MM.1S (cell line): ENCODE measurements at regions not wholly inside any gene's neighbourhood (a gene's known extent, or its start where the extent isn't known, plus 50 kb on each side); places are given as distances from the start of the nearest gene placed in this dataset.
A peak's percentile ranks its signal among the peaks of the same experiment; 100 is the strongest.

Experiments used
- DNase-seq: peaks from one replicate; pipeline ENCODE4 v3.0.0-alpha.2; 2015
- H2AFZ ChIP-seq: fragments of 300-600 bp; sonication (generic); 2 replicates; pipeline ENCODE4 v1.6.0; 2016; ENCODE audit warnings: antibody characterized with exemption, low read length
- H3F3A ChIP-seq: fragments of 300-600 bp; sonication (generic); 2 replicates; pipeline ENCODE4 v1.6.1; 2016; ENCODE audit warnings: mild to moderate bottlenecking, antibody characterized with exemption, low read length, moderate library complexity, mixed read lengths; ENCODE audit not compliant: insufficient read depth
- H3K27ac ChIP-seq: fragments of 300-600 bp; sonication (generic); 2 replicates; pipeline ENCODE4 v1.5.1; 2016; ENCODE audit warnings: mild to moderate bottlenecking, low read length
- H3K27me3 ChIP-seq: fragments of 300-600 bp; sonication (generic); replicated peaks from 2 replicates; pipeline ENCODE4 v1.6.0; 2016; ENCODE audit warnings: low read length; ENCODE audit not compliant: insufficient read depth
- H3K36me3 ChIP-seq: fragments of 300-600 bp; sonication (generic); replicated peaks from 2 replicates; pipeline ENCODE4 v1.6.1; 2016; ENCODE audit warnings: mild to moderate bottlenecking, low read length, mixed read lengths; ENCODE audit not compliant: insufficient read depth
- H3K4me1 ChIP-seq: fragments of 300-600 bp; sonication (generic); 2 replicates; pipeline ENCODE4 v1.6.1; 2016; ENCODE audit warnings: low read length, mixed read lengths
- H3K4me2 ChIP-seq: fragments of 300-600 bp; sonication (generic); 2 replicates; pipeline ENCODE4 v1.6.0; 2016; ENCODE audit warnings: low read depth, low read length
- H3K4me3 ChIP-seq: fragments of 300-600 bp; sonication (generic); 2 replicates; pipeline ENCODE4 v1.5.1; 2016; ENCODE audit warnings: low read length, mixed read lengths
- H3K79me2 ChIP-seq: fragments of 300-600 bp; sonication (generic); 2 replicates; pipeline ENCODE4 v1.6.1; 2016; ENCODE audit warnings: mixed run types, low read length, mixed read lengths
- H3K9ac ChIP-seq: fragments of 300-600 bp; sonication (generic); 2 replicates; pipeline ENCODE4 v1.6.1; 2016; ENCODE audit warnings: low read length, mixed read lengths
- H3K9me2 ChIP-seq: fragments of 300-600 bp; sonication (generic); replicated peaks from 2 replicates; pipeline ENCODE4 v1.6.1; 2016; ENCODE audit warnings: mild to moderate bottlenecking, low read length, mixed read lengths; ENCODE audit not compliant: insufficient read depth
- H3K9me3 ChIP-seq: fragments of 300-600 bp; sonication (generic); replicated peaks from 2 replicates; pipeline ENCODE4 v1.6.1; 2016; ENCODE audit warnings: mild to moderate bottlenecking, low read length, mixed read lengths; ENCODE audit not compliant: insufficient read depth
- H4K20me1 ChIP-seq: fragments of 300-600 bp; sonication (generic); 2 replicates; pipeline ENCODE4 v1.6.1; 2016; ENCODE audit warnings: mild to moderate bottlenecking, low read length, moderate library complexity, mixed read lengths; ENCODE audit not compliant: insufficient read depth
- CTCF ChIP-seq: fragments of 300-600 bp; sonication (generic); IDR thresholded peaks from 2 replicates; pipeline ENCODE4 v1.5.1; 2016; ENCODE audit warnings: antibody characterized with exemption, low read length, mixed read lengths
- EZH2 ChIP-seq: fragments of 300-600 bp; sonication (generic); optimal IDR thresholded peaks from 2 replicates; pipeline ENCODE3; 2017; ENCODE audit warnings: low read depth, mild to moderate bottlenecking, antibody characterized with exemption, low read length, mixed read lengths
- EZH2phosphoT487 ChIP-seq: fragments of 300-600 bp; sonication (generic); IDR thresholded peaks from 2 replicates; pipeline ENCODE4 v1.6.1; 2018; ENCODE audit warnings: antibody characterized with exemption, low read length

GRCh38 chr10:128268015-128268722, 141.9 kb upstream of the MKI67 start:
- Histone ChIP-seq H3K4me3 (0 out of 2 replicates have a peak overlapping the region, but pooled peaks have one; percentile 4), H3K27ac (no peak overlapping the region), H3K4me2 (peak overlapping the region; percentile 38; the same call in 1 of the 2 replicates), H3F3A (no peaks in the 10 kb centered on the region), H3K9me2 (no peaks in the 10 kb centered on the region), H3K79me2 (no peaks in the 10 kb centered on the region), H4K20me1 (no peaks in the 10 kb centered on the region), H3K9me3 (no peaks in the 10 kb centered on the region), H3K9ac (no peak overlapping the region), H3K4me1 (peaks cover under 1% of the 10 kb centered on the region), H3K27me3 (no peaks in the 10 kb centered on the region), H3K36me3 (no peaks in the 10 kb centered on the region), H2AFZ (peak overlapping the region; percentile 63)
- TF ChIP-seq EZH2phosphoT487 (no peak), CTCF (peak; percentile 74)
- peak; percentile 58 for DNase-seq

- Histone ChIP-seq H3K27ac (no peak overlapping the region), H3F3A (no peaks in the 10 kb centered on the region), H3K79me2 (no peaks in the 10 kb centered on the region), H3K4me1 (peaks cover 19% of the 10 kb centered on the region), H3K9ac (no peak overlapping the region), H4K20me1 (no peaks in the 10 kb centered on the region), H3K9me3 (no peaks in the 10 kb centered on the region), H3K4me3 (no peak overlapping the region), H3K36me3 (no peaks in the 10 kb centered on the region), H3K27me3 (no peaks in the 10 kb centered on the region), H3K9me2 (no peaks in the 10 kb centered on the region), H2AFZ (0 out of 2 replicates have a peak overlapping the region, but pooled peaks have one; percentile 10), H3K4me2 (peak overlapping the region; percentile 64; the same call in 1 of the 2 replicates)
- DNase-seq = peak; percentile 53
- no peak; the same call in 1 of the 2 replicates for TF ChIP-seq CTCF
- TF ChIP-seq EZH2 = no peak
- TF ChIP-seq EZH2phosphoT487 = no peak
Observed at GRCh38 chr10:128274938-128275337, 148.7 kb upstream of the MKI67 start.

- no peak for DNase-seq
Observed at GRCh38 chr10:128275388-128276177, 149.4 kb upstream of the MKI67 start.

More at GRCh38 chr10:128275388-128276177, 149.4 kb upstream of the MKI67 start:
- Histone ChIP-seq H3K36me3 (no peaks in the 10 kb centered on the region), H3F3A (no peaks in the 10 kb centered on the region), H3K27me3 (no peaks in the 10 kb centered on the region), H3K79me2 (no peaks in the 10 kb centered on the region), H4K20me1 (no peaks in the 10 kb centered on the region), H3K4me1 (peaks cover 19% of the 10 kb centered on the region), H3K9ac (no peak overlapping the region), H3K9me3 (no peaks in the 10 kb centered on the region), H3K4me3 (no peak overlapping the region), H2AFZ (0 out of 2 replicates have a peak overlapping the region, but pooled peaks have one; percentile 10), H3K9me2 (no peaks in the 10 kb centered on the region), H3K4me2 (peak overlapping the region; percentile 64; the same call in 1 of the 2 replicates), H3K27ac (no peak overlapping the region)
- TF ChIP-seq EZH2 (no peak), CTCF (no peak; the same call in 1 of the 2 replicates), EZH2phosphoT487 (no peak)
